GM20000 (cell line): ENCODE measurements at regions not wholly inside any gene's neighbourhood (a gene's known extent, or its start where the extent isn't known, plus 50 kb on each side); places are given as distances from the start of the nearest gene placed in this dataset.

Experiments
- DNase-seq: peaks from one replicate; pipeline ENCODE4 v3.0.0; 2012; ENCODE audit warnings: low spot score
- CTCF ChIP-seq: IDR thresholded peaks from 2 replicates; pipeline ENCODE4 v1.5.1; 2012; ENCODE audit warnings: mild to moderate bottlenecking, control low read depth; ENCODE audit errors: extremely low read depth, missing control alignments

DNA sequence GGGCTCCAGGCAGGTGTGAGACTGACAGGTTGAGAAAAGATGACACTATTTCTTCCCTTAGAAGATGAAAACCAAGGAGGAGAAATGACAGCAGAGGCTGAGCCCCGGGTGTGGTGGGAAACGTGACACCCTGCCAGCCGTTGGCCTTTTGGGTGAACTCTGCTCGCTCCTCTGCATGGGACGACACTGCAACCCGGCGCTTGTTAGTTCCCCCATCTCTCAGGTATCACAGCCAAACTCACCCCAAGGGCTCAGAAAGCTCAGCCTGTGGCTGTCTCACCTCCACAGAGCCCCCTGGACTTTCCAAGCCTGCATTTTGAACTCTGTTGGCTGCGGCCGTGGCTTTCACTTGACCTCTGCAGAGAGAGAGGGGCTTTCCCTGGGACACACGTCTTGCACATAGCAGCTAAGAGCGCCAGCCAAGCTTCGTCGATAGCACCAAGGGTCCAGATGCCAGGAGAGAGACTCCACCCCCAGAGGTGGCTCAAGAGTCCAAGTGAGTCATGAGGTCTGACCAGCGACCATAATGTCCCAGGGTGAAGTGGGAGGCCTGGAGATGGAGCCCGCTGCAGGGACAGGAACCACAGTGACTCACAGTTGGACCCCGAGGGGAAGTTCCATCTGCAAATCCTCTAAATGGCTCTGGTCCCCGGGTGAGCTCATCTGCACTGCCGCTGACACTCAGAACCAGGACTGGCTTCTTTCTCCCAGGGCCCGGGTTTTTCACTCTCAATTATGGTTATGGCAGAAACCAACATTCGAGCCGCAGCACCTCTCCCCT lies 301.9 kb downstream of the SOX9 start:
- DNase-seq = peak; percentile 64
- no peak for TF ChIP-seq CTCF

GRCh38 chr17:72423286-72423589 lies 302.4 kb downstream of the SOX9 start:
- TF ChIP-seq CTCF = no peak
- no peak for DNase-seq

DNA sequence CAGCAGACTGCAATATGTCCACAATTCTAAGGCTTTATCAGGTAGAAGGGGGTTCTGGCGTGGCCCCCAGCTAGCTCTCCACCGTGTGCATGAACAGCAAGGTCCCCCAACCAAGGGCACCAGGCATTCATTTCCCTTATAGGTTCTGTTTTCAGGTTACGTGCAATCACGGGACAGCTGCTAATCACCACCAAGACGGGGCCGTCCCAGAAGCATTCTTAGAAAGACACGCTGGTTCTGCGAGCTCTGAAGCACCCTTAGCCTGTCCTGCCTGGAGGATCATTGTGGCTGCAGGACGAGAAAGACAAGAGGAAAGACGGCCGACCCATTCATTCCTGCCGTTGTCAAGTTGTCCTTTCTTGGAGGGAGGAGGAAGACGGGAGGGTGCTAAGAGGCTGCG lies 302.9 kb downstream of the SOX9 start:
- no peak for TF ChIP-seq CTCF
- peak; percentile 43 for DNase-seq

DNA sequence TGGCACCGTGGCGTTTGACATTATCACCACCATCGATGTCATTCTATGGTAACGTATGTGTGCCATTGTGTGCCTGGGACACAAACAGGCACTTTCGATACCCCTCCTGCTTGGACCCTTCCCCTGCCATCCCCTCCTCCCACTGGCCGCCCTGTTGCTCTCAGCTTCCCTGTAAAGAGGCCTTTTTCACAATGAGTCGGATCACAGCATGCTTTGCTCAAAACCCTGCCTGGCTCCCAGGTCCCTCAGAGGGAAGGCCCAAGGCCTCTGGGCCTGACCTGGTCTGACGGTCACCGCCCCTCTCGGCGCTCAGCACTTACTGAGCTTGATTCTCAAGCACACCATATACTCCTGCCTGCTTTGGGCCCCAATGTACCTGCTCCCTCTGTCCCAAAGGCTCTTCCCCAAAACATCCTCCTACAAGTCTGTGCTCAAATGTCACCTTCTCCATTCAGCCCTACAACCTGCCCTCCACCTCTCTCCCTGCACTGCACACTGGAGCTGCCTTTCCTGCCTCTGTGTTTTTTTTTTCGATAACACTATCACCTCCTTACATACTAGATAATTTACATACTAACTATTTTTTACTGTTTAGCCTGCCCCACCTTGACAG lies 303.8 kb downstream of the SOX9 start:
- no peak for DNase-seq
- no peak for TF ChIP-seq CTCF

DNA sequence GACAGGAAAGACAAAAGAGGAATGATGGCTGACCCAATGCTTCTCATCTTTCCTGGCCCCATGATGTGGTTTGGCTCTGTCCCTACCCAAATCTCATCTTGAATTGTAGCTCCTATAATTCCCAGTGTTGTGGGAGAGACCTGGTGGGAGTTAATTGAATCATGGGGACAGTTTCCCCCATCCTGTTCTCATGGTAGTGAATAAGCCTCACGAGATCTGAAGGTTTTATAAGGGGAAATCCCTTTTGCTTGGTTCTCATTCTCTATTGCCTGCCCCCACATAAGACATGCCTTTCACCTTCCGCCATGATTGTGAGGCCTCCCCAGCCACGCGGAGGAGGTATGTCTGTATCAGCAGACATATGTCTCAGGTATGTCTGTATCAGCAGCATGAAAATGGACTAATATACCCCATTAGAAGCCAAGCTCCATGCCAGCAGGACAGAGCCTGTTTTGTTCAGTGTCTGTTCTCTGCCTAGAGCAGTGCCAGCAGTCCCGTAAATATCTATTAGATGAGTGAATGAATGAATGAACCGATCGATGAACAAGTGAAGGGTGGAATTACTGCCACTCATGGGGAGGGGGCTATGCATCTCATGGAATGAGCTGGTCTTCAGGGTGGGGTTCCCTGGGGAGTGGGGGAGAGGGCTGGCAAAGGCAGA lies 304.4 kb downstream of the SOX9 start:
- no peak for DNase-seq
- TF ChIP-seq CTCF = no peak

- no peak for TF ChIP-seq CTCF
- DNase-seq = no peak
Measured at GRCh38 chr17:72425794-72426168, 305.0 kb downstream of the SOX9 start.

DNA sequence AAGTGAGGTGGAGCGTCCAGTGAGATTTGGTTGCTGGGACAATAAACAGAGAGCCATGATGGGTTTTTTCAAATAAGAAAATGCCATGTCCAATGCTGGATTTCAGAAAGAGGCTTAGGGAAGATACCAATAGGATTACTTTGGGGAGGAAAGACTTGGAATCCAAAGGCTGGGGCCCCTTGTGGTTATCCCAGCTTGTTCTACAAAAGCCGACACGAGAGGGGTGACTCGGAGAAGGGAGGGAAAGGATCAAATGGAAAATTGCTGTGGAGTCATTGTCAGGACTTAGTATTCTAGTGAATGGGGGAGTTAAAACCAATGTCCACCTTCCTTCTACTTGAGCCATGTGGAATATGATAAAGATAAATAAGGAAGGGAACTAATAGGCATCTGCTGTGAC lies 305.5 kb downstream of the SOX9 start:
- no peak for DNase-seq
- TF ChIP-seq CTCF = no peak
